Immature natural killer cell (primary cell): ENCODE measurements at regions not wholly inside any gene's neighbourhood (a gene's known extent, or its start where the extent isn't known, plus 50 kb on each side); places are given as distances from the start of the nearest gene placed in this dataset.
A peak's percentile ranks its signal among the peaks of the same experiment; 100 is the strongest.
"Not testable (repeated sequence)": the region's sequence is repeated elsewhere in the genome, so short reads cannot be mapped to it uniquely, and the experiment has no call there.

ENCODE experiments used
- DNase-seq, 3 donors: peaks; one replicate each; pipeline ENCODE4 v3.0.0; 2022; ENCODE audit warnings: mixed read lengths in 1 of 3
- H3K27ac Mint-ChIP-seq, 6 donors: one replicate each; pipeline ENCODE4 v1.8.0; 2020; ENCODE audit warnings: mixed read lengths in 6 of 6, mild to moderate bottlenecking in 5 of 6, inconsistent platforms in 4 of 6, moderate library complexity in 3 of 6
- H3K27me3 Mint-ChIP-seq, 3 donors: one replicate each; pipeline ENCODE4 v1.8.0; 2020 to 2021; ENCODE audit warnings: low read depth in 3 of 3, mild to moderate bottlenecking in 3 of 3, mixed read lengths in 3 of 3, moderate library complexity in 3 of 3, inconsistent platforms in 1 of 3
- H3K36me3 Mint-ChIP-seq, 3 donors: one replicate each; pipeline ENCODE4 v1.8.0; 2020; ENCODE audit warnings: mixed read lengths in 3 of 3, inconsistent platforms in 2 of 3, mild to moderate bottlenecking in 2 of 3
- H3K4me1 Mint-ChIP-seq, 2 donors: one replicate each; pipeline ENCODE4 v1.8.0; 2020; ENCODE audit warnings: inconsistent platforms in 2 of 2, mild to moderate bottlenecking in 2 of 2, mixed read lengths in 2 of 2, moderate library complexity in 1 of 2
- H3K4me3 Mint-ChIP-seq, 5 donors: one replicate each; pipeline ENCODE4 v1.8.0; 2020; ENCODE audit warnings: mild to moderate bottlenecking in 5 of 5, mixed read lengths in 5 of 5, inconsistent platforms in 3 of 5, moderate library complexity in 3 of 5
- H3K9me3 Mint-ChIP-seq, 6 donors: one replicate each; pipeline ENCODE4 v1.8.0; 2020; ENCODE audit warnings: mild to moderate bottlenecking in 6 of 6, mixed read lengths in 6 of 6, inconsistent platforms in 4 of 6, moderate library complexity in 3 of 6

DNA sequence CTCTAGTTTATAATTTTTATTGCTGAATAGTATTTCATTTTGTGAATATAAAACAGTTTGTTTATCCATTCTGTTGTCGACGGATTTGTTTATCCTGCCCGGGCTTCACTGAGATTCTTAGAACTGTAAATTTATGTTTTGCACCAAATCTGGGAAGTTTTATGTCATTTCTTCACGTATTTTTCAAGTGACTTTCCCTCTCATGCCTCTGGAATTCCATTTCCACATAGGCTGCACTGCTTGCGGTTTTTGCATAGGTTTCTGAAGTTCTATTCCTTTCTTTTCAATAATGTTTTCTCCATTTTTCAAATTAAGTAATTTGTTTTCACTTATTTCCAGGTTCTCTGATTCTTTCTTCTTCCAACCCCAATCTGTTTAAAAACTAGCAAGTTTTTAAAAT is 132.4 kb upstream of the ZNF469 start:
- not testable (repeated sequence) for H3K4me1 Mint-ChIP-seq, H3K27ac Mint-ChIP-seq, H3K9me3 Mint-ChIP-seq, DNase-seq, H3K36me3 Mint-ChIP-seq, H3K4me3 Mint-ChIP-seq
- peaks cover 0 to 11% (median 4%) of the 10 kb centered on the region in 3 donors for H3K27me3 Mint-ChIP-seq

DNA sequence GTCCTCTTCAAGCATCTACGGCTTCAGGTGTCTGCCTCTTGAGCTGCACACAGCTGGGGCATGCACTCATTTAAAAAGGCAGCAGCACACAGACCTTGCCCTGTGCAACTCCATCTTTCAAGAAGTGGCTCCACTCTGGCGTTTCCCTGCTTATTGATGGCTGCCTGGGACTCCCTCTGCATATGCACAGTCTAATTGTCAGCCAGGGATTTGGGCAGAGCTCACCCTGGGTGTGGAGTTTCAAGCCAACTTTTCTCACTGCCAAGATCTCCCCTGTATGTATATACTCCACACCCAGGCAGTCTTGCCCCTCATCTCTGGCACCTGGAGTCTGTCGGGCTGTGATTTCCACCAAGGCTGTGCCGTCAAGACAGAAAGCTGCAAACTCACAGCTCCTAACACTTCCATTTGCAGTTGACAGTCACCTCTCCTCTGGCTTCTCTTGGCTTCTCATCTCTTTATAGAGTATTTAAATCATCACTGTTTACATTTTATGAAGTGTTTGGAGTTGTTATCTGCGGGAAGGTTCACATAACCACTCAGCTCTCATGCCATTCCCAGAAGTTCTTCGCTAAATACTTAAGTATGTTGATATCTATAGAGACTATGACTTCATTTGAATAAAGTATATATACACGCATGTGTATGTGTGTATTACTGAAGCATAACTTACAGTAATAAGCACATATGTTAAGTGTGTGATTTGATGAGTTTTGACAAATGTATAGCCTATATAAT is 130.5 kb upstream of the ZNF469 start:
- H3K4me3 Mint-ChIP-seq: not testable (repeated sequence)

DNA sequence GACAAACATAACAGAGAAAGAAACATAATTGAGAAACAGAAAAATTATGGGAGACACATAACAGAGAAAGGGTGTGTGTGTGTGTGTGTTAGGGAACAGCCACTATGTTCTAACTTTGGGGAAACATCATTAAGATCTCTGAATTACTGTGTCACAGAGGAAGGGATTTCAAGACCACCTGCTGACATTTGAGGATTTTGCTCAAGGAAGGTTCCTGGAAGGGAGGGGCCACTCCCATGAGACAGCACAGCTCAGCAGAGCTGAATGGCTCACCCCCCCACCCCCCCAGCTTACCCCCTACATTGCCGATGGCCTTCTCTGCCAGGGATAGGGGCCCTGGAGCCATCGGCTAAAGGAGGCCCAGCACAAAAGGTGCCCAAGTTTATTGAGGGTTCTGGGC is 124.6 kb upstream of the ZNF469 start:
- DNase-seq, H3K9me3 Mint-ChIP-seq, H3K27me3 Mint-ChIP-seq, H3K27ac Mint-ChIP-seq, H3K4me3 Mint-ChIP-seq, H3K4me1 Mint-ChIP-seq, H3K36me3 Mint-ChIP-seq: not testable (repeated sequence)

More for the DNA sequence above, 130.5 kb upstream of the ZNF469 start:
- not testable (repeated sequence) for H3K36me3 Mint-ChIP-seq, H3K9me3 Mint-ChIP-seq, DNase-seq, H3K27ac Mint-ChIP-seq, H3K4me1 Mint-ChIP-seq
- H3K27me3 Mint-ChIP-seq: peaks cover 0 to 13% (median 4%) of the 10 kb centered on the region in 3 donors

DNA sequence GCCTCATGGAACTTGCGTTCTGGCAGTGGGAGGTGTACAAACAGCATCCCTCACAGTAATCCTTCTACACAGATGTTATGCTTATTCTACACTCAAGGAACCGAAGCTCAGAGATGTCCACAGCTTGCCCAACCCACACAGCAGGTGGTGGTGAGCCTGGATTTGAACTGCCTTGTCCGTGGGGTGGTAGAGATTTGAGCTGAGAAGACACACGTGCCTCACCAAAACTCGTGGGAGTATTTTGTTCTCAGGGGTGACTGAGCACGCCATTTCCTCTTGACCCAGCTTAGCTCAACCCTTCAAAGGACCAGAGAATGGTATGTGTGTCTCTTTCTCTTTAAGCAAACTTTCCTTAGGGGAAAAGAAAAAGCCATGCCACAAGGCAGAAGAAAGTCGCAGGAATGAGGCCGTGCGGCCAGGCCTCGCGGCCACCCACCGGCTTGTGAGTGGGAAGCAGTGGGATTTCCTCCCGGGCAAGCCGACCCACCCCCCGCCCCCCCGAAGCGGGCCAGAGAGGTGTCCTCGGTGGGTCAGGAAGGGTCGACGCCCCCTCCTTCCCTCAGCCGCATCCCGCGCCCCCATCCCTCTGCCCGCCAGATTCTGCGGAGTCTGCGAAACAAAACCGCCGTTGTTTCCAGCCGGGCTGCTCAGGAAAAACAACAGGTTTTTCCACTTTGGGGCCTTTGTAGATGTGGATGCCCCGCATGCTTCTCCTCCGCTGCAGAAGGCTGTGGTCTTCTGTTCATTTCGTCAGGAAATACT is 123.8 kb upstream of the ZNF469 start:
- not testable (repeated sequence) for H3K27ac Mint-ChIP-seq, H3K27me3 Mint-ChIP-seq, H3K4me1 Mint-ChIP-seq, DNase-seq, H3K36me3 Mint-ChIP-seq, H3K9me3 Mint-ChIP-seq, H3K4me3 Mint-ChIP-seq

DNA sequence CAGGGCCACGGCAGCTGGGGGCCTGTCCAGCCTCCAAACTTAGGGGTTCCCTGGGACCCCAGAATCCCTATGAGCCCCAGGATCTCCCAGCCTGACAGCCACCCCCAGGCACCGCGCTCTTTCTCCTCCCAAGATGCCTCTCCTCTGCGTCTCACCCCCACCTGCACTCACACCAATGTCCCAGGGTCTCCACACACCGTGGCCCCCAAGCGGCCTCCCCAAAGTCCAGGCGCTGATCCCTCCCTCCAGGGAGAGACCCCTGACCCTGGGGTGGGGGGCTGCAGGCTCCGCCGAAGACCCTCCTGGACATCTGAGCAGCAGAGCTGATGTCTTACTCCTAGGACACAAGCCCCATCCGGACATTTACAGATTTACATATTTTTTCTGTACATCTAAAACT is 123.2 kb upstream of the ZNF469 start:
- not testable (repeated sequence) for H3K27me3 Mint-ChIP-seq, DNase-seq, H3K36me3 Mint-ChIP-seq, H3K9me3 Mint-ChIP-seq, H3K4me1 Mint-ChIP-seq, H3K4me3 Mint-ChIP-seq, H3K27ac Mint-ChIP-seq

DNA sequence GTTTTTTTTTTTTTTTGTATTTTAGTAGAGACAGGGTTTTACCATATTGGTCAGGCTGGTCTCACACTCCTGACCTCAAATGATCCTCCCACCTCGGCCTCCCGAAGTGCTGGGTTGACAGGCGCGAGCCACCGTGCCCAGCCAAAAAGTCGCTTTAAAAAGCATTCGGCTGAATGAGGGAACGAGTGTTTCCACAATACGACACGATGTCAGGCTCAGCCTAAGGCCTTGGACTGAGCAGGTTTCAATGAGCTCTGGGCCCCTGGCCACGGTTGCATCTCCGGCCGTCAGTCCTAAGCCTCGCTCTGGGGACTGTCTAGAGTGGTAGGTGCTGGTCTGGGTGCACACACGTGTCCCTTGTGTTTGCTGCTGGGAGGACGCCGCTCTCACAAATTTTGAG is 122.6 kb upstream of the ZNF469 start:
- H3K4me1 Mint-ChIP-seq, H3K9me3 Mint-ChIP-seq, H3K27ac Mint-ChIP-seq, H3K4me3 Mint-ChIP-seq, DNase-seq, H3K36me3 Mint-ChIP-seq: not testable (repeated sequence)
- H3K27me3 Mint-ChIP-seq: peaks cover 0 to 11% (median 1%) of the 10 kb centered on the region in 3 donors

DNA sequence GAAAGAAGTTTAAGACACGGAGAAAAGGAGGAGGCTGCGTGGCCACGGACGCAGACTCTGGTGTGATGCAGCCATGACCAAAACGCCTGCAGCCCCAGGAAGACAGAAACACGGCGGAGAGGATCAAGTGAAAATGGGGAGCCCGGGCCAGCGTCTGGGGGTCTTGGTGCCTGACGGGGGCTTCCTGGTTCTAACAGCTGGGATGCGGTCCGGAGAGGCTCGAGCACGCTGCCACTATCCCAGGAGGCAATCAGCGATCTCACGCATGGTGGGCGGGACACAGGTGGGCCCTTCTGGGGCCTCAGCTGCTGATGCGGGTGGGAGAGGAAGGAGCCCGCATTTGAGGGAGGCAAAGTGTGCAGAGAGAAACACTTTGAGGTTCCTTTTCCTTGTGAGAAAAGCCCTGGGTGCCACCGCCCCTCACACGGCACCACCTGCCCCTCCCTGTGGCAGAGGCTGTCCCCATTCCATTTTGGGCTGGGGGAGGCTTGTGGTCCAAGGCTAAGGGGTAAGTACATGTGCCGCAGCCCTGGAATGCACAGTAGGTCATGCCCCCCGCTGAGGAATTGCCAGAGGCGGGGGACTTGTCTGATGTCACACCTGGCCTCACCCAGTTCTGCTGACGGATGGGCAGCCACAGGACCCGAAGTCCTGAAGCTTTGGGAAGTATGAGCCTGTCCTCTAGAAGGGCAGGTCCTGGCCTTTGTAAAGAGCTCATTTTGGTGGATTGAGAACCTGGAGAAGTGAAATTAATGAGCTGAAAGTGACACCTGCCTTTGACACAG is 121.7 kb upstream of the ZNF469 start:
- H3K27me3 Mint-ChIP-seq, H3K4me1 Mint-ChIP-seq, H3K36me3 Mint-ChIP-seq, DNase-seq, H3K9me3 Mint-ChIP-seq, H3K27ac Mint-ChIP-seq, H3K4me3 Mint-ChIP-seq: not testable (repeated sequence)

DNA sequence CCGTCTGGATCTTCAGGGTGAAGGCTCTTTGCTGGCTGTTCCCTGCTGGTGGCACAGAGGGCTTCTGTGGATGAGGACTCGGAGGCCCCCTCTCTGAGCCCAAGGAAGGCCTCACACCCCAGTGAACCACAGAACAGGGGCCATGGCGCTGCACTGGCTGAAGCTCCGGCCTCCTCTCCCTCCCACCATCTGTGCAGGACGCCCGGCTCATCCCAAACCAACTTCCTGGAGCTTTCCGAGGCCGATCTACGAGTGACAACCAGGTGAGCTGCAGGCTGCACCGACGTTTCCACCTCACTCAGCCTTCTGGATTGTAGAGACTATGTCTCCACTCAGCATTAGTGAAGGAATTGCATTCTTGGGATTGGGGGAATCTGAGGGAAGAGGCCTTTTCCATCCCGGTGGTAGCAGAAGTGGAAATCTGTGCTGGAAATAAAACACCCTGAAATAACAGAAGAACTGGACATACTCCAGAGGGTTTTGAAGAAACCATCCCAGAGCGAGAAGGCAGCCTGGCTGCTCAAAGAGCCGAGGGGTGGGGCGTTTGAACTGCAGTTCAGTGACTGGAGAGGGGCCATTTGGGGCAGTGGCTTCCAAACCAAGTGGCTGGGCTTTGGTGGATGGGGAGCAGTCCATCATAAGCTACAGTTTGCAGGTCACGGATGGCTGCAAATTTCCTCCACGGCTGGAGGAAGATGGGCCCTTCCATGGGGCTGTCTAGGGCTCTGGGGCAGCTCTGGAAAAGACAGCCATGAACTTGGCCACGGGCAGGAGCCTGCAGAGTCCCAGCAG is 120.7 kb upstream of the ZNF469 start:
- H3K27ac Mint-ChIP-seq, H3K4me3 Mint-ChIP-seq, H3K36me3 Mint-ChIP-seq, H3K9me3 Mint-ChIP-seq, H3K4me1 Mint-ChIP-seq, DNase-seq, H3K27me3 Mint-ChIP-seq: not testable (repeated sequence)

DNA sequence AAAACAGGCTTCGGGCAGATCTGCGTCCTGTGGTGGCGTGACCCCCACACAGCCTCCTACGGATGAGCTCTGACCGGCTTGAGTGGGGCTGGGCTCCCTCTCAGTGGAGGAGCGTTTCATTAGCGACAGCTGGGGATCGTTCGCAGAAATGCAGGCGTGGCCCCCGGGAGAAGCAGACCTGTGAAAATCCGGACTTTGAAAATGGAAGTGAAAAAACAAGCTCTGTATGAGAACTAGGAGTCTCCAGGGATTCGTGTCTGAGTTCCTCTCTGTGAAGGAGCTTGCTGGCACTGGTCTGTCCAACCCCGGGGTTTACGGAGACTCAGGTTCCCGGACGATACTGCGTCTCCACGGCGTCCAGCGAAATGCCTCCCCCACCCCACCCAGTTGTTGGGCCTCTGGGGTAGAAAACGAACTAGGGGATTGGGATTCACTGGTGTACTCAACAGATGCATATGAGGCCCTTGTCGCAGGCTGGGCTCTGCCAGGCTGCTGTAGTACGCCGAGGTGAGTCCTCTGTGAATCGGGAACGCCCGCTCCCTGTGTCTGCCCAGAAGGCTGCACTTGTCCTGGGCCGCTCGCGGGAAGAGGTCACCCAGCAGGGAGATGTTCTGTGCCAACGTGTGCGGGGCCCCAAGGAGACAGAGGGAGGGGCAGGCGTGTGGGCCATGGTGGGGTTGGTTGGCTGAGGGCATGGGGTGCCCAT is 119.7 kb upstream of the ZNF469 start:
- not testable (repeated sequence) for H3K27me3 Mint-ChIP-seq, DNase-seq, H3K4me3 Mint-ChIP-seq, H3K36me3 Mint-ChIP-seq, H3K4me1 Mint-ChIP-seq, H3K9me3 Mint-ChIP-seq
- peak overlapping the region in 1 of 6 donors; percentile 34 for H3K27ac Mint-ChIP-seq

DNA sequence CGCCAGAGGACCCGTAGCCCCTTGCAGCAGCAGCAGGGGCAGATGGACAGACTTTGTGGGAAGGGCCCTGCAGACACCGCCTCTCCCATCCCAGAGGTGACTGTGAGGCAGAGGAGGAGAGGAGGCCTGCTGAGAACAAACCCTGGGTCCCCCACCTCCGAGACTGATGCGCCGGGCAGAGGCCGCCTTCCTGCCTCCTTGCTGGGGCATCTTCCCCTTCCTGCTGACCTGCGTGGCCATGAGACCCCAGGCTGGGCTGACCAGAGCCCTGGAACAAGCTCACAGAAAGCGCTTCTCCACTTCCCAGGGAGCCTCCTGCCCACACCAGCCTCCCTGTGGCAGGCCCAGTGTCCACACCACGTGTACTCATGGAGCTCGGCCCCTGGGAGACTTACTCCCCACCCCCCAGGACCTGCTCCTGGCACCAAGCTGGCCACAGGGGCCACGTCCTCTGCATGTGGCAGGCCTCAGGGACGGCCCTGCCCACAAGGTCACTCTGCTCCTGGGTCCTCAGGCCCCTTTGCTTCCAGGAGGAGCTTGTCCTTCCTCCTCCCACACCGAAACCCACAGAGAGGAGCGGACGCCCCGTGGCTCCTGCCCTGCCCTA is 119.0 kb upstream of the ZNF469 start:
- H3K27me3 Mint-ChIP-seq, H3K27ac Mint-ChIP-seq, H3K4me1 Mint-ChIP-seq, H3K4me3 Mint-ChIP-seq, DNase-seq, H3K36me3 Mint-ChIP-seq, H3K9me3 Mint-ChIP-seq: not testable (repeated sequence)

DNA sequence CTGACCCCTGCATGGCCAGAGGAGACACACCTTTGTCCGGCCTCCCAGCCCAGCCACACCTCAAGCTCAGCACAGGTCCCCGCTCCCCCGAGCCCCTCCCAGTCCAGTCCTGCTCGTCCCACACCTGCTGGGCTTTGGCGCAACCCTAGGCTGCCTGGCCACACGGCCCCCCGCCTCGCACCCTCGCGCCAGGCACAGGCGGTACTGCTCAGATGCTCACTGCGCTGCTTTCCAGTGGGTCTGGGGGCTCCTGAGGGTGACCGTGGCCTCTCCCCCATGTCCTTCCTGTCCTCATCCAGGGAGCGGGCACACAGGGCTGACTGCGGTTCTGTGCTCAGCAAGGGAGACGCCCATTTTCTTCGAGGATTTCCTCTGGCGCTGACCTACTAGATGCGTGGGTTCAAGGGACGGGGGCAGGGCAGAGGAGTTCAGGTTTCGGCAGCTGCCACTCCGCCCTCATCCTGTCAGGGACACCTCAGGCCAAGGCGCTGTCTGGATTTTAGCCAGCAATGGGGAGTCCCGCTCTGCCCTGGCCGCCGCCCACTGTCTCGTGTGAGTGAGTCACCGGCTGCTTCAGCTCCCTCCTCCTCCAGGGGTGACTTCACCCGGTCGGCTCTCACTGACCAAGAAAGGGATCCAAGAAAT is 118.0 kb upstream of the ZNF469 start:
- peak; percentile 30 to 50 (median 40) for DNase-seq
- H3K9me3 Mint-ChIP-seq: no peaks in the 10 kb centered on the region
- H3K27ac Mint-ChIP-seq: no peak overlapping the region
- H3K27me3 Mint-ChIP-seq: peaks cover 3 to 7% (median 6%) of the 10 kb centered on the region in 3 donors
- H3K4me1 Mint-ChIP-seq: peaks cover 0 to 2% of the 10 kb centered on the region in 2 donors
- no peaks in the 10 kb centered on the region for H3K36me3 Mint-ChIP-seq
- peak overlapping the region in 1 of 5 donors; percentile 21 for H3K4me3 Mint-ChIP-seq

DNA sequence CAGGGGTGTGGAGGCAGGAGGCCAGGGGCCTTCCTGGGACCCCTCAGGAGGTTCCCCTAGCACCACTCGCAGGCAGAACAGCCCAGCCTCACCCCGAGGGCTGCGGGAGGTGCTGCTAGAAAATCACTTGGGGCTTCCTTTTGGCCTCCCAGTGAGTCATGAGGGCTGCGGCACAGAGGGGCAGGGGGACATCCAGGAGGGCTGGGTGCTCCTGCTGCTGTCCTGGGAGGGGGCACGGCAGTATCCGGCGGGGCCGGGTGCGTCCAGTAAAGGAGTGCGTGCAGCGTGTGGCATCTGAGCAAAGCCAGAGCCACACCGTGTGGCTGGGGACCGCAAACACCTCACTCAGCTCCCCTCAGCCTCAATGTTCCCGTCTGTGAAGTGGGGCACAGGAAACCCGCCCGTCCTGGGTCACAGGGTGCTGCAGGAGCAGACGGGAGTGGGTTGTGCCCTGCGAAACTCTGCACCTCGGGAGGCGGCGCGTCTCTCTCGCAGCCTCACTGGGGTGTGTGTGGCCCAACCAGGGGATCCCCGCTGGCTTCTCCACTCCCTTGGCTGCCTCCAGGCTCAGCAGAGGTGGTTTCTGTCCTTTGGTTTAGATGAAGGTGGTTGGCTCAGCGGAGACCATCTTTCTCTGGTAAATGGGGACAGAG is 117.3 kb upstream of the ZNF469 start:
- H3K27ac Mint-ChIP-seq, H3K36me3 Mint-ChIP-seq, H3K9me3 Mint-ChIP-seq, H3K27me3 Mint-ChIP-seq, H3K4me1 Mint-ChIP-seq: not testable (repeated sequence)
- DNase-seq: peak; percentile 13 to 62 (median 35)
- H3K4me3 Mint-ChIP-seq: peak overlapping the region in 1 of 5 donors; percentile 47
